Body of pancreas (tissue), 4 donors: ENCODE measurements at regions not wholly inside any gene's neighbourhood (a gene's known extent, or its start where the extent isn't known, plus 50 kb on each side); places are given as distances from the start of the nearest gene placed in this dataset.

Experiments used
- ATAC-seq: fragments of 150-250 bp; one replicate; pipeline ENCODE4 v1.9.1; 2016
- DNase-seq, 4 donors: peaks; one replicate each; pipeline ENCODE4 v3.0.0-alpha.2; 2019
- H3K27ac ChIP-seq, 4 donors: fragments of 200-600 bp; sonication (generic); 1 replicate in 3 of 4; 2 replicates in 1 of 4; pipeline versions ENCODE4 v1.5.1 to v1.6.1; 2016 to 2019; ENCODE audit warnings: mild to moderate bottlenecking in 1 of 4, mixed read lengths in 1 of 4, moderate library complexity in 1 of 4
- H3K27me3 ChIP-seq, 2 donors: fragments of 200-600 bp; sonication (generic); one replicate each; pipeline ENCODE4 v1.6.0; 2016; ENCODE audit warnings: mild to moderate bottlenecking in 1 of 2
- H3K36me3 ChIP-seq, 2 donors: fragments of 200-600 bp; sonication (generic); replicated peaks in 1 of 2; 2 replicates each; pipeline ENCODE4 v1.5.1; 2016; ENCODE audit warnings: low read depth in 2 of 2; ENCODE audit not compliant: insufficient read depth in 1 of 2
- H3K4me1 ChIP-seq: fragments of 200-600 bp; sonication (generic); one replicate; pipeline ENCODE4 v1.6.0; 2016
- H3K4me3 ChIP-seq, 2 donors: fragments of 200-600 bp; sonication (generic); 1 replicate in 1 of 2; 2 replicates in 1 of 2; pipeline ENCODE4 v1.5.1; 2016 to 2019
- H3K9me3 ChIP-seq, 3 donors: fragments of 200-600 bp; sonication (generic); 1 replicate in 2 of 3; 2 replicates in 1 of 3; pipeline ENCODE4 v1.5.1; 2016
- POLR2A ChIP-seq, 3 donors: fragments of 450-650 bp; IDR thresholded peaks; one replicate each; pipeline ENCODE4 v1.6.1; 2016; ENCODE audit warnings: antibody characterized with exemption in 3 of 3, mild to moderate bottlenecking in 2 of 3
- WGBS, 2 donors: methylation state at CpG; one replicate each; pipeline ENCODE4 v1.1.5; 2017; 5-methylcytosine and 5-hydroxymethylcytosine counted together
- intact Hi-C: fragments of 100-400 bp; cut with DNase I; formaldehyde crosslinking; loops from one replicate; pipeline ENCODE4 v1.15.1; 2023
- TF ChIP-seq, protein P1 (sequence below), 7 experiments: fragments of 450-650 bp in 4 of 7; fragments of 200-600 bp in 3 of 7; sonication (generic) in 3 of 7; IDR thresholded peaks; one replicate each; pipeline ENCODE4 v1.5.1; 2016 to 2019; ENCODE audit warnings: antibody characterized with exemption in 7 of 7

DNA sequence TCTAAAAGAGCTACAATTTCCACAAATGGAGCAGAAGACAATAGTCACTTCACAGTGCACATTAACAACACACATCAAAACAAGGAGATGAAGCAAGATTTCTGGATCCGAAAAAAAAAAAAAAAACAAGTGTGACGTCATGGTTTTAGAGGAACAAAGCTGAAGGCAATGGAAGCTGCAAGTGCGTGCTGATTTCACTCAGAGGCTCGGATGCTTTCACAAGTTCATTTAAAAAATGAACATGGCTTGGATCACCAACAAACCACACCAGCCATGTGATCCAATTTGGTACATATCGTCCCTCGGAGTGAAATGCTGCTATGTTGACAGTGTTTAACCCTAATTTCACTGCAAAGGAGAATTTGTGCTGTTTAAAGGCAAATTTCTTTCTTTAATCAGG, 337.0 kb upstream of the PRKCQ start:
- Histone ChIP-seq H3K9me3 (no peaks in the 10 kb centered on the region), H3K4me1 (peaks cover 11% of the 10 kb centered on the region), H3K36me3 (no peaks in the 10 kb centered on the region), H3K27ac (no peak overlapping the region), H3K27me3 (no peaks in the 10 kb centered on the region), H3K4me3 (no peak overlapping the region)
- peak; percentile 40 for ATAC-seq
- 31 to 61% methylated on average over 6 of the region's 6 CpGs for WGBS, 2 donors
- intact Hi-C loops: loop anchor here (10.0 kb wide), 1 partner anchor 508 kb away; no protein-coding TSS in a partner anchor
- DNase-seq: peak in 2 of 4 donors; percentile 15 to 65
- TF ChIP-seq, protein P1, sequence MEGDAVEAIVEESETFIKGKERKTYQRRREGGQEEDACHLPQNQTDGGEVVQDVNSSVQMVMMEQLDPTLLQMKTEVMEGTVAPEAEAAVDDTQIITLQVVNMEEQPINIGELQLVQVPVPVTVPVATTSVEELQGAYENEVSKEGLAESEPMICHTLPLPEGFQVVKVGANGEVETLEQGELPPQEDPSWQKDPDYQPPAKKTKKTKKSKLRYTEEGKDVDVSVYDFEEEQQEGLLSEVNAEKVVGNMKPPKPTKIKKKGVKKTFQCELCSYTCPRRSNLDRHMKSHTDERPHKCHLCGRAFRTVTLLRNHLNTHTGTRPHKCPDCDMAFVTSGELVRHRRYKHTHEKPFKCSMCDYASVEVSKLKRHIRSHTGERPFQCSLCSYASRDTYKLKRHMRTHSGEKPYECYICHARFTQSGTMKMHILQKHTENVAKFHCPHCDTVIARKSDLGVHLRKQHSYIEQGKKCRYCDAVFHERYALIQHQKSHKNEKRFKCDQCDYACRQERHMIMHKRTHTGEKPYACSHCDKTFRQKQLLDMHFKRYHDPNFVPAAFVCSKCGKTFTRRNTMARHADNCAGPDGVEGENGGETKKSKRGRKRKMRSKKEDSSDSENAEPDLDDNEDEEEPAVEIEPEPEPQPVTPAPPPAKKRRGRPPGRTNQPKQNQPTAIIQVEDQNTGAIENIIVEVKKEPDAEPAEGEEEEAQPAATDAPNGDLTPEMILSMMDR (IDR thresholded peaks at IDR 0.05): no peak
- no peak for TF ChIP-seq POLR2A (IDR thresholded peaks at IDR 0.05)

DNA sequence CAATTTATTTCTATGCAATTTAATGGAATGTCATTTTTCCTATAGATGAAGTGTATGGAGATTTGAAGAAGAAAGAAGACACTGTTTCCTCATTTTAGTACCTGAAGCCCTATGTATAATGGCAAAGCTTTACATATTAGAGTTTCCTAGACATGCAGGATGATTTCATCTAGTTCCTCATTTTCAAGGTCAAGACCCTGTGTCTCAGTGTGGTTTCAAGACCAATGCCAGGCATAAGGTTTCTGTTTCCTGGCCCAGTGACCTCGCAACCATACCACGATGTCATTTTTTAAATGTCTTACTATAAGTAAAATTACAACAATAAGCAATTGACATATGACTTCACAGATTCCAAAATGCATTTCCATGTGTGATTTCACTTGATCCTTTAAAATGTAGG, 336.5 kb upstream of the PRKCQ start:
- TF ChIP-seq, protein P1 (IDR thresholded peaks at IDR 0.05): no peak
- no peaks in the 10 kb centered on the region for H3K27me3 ChIP-seq
- no peak overlapping the region for H3K27ac ChIP-seq
- H3K4me3 ChIP-seq: no peak overlapping the region
- DNase-seq (no peak), ATAC-seq (no peak)
- H3K9me3 ChIP-seq: no peaks in the 10 kb centered on the region
- H3K4me1 ChIP-seq: peaks cover 11% of the 10 kb centered on the region
- intact Hi-C loops: loop anchor here (10.0 kb wide), 1 partner anchor 508 kb away; no protein-coding TSS in a partner anchor
- 73 to 81% methylated on average over 2 of the region's 2 CpGs for WGBS, 2 donors
- H3K36me3 ChIP-seq: no peaks in the 10 kb centered on the region

DNA sequence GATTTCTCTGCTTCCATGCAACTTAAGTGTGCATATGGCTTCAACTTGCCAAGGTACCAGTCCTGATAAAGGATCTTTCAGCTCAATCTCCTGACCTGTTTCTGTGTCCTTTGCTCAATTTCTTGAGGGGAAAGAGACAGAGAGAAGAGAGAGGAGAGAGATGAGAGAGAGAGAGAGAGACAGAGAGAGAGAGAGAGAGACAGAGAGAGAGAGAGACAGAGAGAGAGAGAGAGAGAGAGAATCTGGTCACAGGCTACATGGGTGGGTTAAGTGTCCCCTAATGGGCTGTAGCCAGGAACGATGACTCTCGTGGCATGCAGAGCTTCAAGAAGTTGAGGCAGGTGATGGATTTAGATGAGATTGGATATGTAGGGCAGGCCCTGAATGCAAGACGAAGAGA, 335.2 kb upstream of the PRKCQ start:
- DNase-seq (no peak), ATAC-seq (no peak)
- H3K36me3 ChIP-seq: no peaks in the 10 kb centered on the region
- TF ChIP-seq, protein P1 (IDR thresholded peaks at IDR 0.05): no peak
- no peak for TF ChIP-seq POLR2A (IDR thresholded peaks at IDR 0.05)
- H3K27ac ChIP-seq: no peak overlapping the region
- 66 to 88% methylated on average over 3 of the region's 3 CpGs for WGBS, 2 donors
- H3K4me1 ChIP-seq: peaks cover 6% of the 10 kb centered on the region
- H3K27me3 ChIP-seq: no peaks in the 10 kb centered on the region
- H3K9me3 ChIP-seq: no peaks in the 10 kb centered on the region
- intact Hi-C loops: loop anchor here (10.0 kb wide), 1 partner anchor 509 kb away; no protein-coding TSS in a partner anchor
- H3K4me3 ChIP-seq: no peak overlapping the region

DNA sequence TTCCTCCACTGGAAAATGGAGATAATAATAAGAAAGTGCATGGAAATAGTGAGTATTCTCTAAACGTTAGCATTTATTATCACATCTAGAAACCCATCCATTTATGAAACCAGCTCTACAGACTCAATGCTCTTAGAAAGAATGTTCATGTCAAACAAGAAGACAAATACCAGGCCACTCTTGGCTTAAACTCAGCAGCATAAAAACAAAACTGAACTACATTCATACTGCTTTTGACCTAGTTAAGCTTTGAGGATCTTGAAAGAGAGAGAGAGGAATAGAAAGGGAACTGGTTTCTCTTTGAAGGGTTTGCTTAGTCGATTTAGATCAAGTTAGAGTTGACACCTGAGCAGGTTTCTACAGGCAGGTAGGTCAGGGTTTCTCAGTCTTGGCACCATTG, 332.9 kb upstream of the PRKCQ start:
- Histone ChIP-seq H3K4me3 (no peak overlapping the region), H3K27me3 (no peaks in the 10 kb centered on the region), H3K4me1 (no peaks in the 10 kb centered on the region), H3K9me3 (no peaks in the 10 kb centered on the region), H3K36me3 (no peaks in the 10 kb centered on the region), H3K27ac (peak overlapping the region in 1 of 4 donors; percentile 20)
- TF ChIP-seq POLR2A (IDR thresholded peaks at IDR 0.05): no peak
- TF ChIP-seq, protein P1 (IDR thresholded peaks at IDR 0.05): no peak
- no peak for ATAC-seq
- no peak for DNase-seq
- intact Hi-C loops: loop anchor here (10.0 kb wide), 1 partner anchor 512 kb away; no protein-coding TSS in a partner anchor
- WGBS, 2 donors: 18 to 28% methylated on average over 2 of the region's 2 CpGs

DNA sequence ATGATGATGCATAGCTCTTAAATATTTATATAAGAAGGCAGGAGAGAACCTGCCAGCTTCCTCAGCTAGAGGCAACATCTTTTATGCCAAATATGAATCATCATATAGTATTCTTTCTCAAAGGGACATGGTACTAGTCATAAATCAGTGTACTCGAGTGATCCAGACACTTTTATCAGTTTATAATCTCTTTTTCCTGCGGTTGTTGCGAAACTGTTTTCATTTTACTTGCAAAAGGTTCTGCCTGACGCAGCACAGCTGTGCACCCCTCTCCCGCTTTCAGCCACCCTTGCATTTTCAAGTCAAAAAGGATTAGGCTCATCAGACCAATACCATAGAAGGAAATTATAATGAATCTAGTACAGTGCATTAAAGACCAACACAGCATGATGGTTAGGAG, 332.3 kb upstream of the PRKCQ start:
- no peak overlapping the region for H3K4me3 ChIP-seq
- TF ChIP-seq, protein P1 (IDR thresholded peaks at IDR 0.05): no peak
- TF ChIP-seq POLR2A (IDR thresholded peaks at IDR 0.05): no peak
- no peaks in the 10 kb centered on the region for H3K36me3 ChIP-seq
- WGBS, 2 donors: 22 to 25% methylated on average over 5 of the region's 5 CpGs
- intact Hi-C loops: loop anchor here (10.0 kb wide), 1 partner anchor 512 kb away; no protein-coding TSS in a partner anchor
- H3K27me3 ChIP-seq: no peaks in the 10 kb centered on the region
- ATAC-seq (no peak), DNase-seq (no peak)
- no peaks in the 10 kb centered on the region for H3K4me1 ChIP-seq
- H3K9me3 ChIP-seq: no peaks in the 10 kb centered on the region
- peak overlapping the region in 1 of 4 donors; percentile 20 for H3K27ac ChIP-seq
